ENCODE measurements at regions not wholly inside any gene's neighbourhood (a gene's known extent, or its start where the extent isn't known, plus 50 kb on each side); places are given as distances from the start of the nearest gene placed in this dataset.
"Not testable (repeated sequence)": the region's sequence is repeated elsewhere in the genome, so short reads cannot be mapped to it uniquely, and the experiment has no call there.

GRCh38 chr6:134821928-134822864 lies 127.7 kb downstream of the ALDH8A1 start:
- DNase-seq (ENCODE audit: low read depth), result no peak

DNA sequence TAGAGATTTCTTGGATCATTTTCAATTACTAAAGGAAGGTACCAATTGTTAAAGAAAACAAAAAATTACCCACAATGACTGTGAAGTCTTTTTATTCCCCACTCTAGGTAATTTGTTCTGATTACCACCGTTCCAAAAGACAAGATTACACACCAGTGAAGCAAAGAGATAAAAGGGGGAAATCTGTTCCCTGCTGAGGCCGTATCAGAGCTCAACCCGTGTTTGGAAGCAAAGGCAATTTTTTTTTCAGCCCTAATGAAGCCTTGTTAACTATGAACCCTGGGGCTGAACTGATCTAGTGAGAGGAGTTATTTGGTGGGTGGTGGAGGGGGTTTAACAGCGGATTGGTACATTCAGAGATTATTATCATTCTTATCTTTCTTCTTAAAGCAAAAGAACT lies 128.5 kb downstream of the ALDH8A1 start:
- no peak for DNase-seq (ENCODE audit: low read depth)

DNA sequence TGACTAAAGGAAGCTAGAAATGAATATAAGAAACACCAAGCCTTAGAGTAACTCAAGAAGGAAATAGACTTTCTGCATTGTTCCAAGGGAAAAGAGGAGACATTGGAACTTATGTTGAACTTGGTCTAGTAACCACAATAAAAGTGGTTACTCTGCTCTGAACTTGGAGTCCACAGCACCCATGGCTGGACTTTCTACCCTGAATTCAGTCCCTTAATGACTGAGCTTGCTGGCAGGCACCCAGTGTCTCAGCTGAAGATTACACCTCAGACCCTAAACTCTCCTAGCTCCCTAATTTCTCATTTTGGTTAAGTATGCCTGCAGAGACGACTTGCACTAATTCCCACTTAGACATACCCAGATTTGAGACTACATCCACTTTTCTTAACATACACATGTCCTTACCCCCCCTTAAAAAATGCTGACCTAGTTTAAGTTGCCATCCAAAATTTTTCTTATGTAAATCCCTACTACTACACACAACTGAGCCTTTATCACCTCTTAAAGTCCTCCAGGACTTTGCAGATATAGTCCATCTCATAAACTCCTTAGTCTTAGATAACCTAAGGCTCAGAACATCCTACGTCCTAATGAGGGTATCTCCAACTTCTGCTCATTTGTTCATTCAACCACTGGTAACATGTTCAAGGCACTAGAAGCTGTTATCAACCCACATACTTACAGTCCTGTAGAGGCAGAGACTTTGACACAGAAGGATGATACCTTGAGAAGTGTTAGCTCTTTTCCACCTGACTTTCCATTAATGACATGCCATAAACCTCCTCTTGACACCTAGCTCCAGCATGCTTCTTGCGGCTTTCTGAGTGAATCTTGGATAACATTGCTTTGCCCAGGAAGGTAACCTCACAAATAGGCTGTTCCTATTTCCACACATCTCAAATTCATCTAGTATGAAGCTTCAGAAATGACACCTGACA lies 129.8 kb downstream of the ALDH8A1 start:
- DNase-seq (ENCODE audit: low read depth), result no peak

GRCh38 chr6:134819236-134819635 lies 130.7 kb downstream of the ALDH8A1 start:
- DNase-seq (ENCODE audit: low read depth), result no peak

- no peak for DNase-seq (ENCODE audit: low read depth)
Measured at GRCh38 chr6:134817448-134817847, 132.5 kb downstream of the ALDH8A1 start.

DNA sequence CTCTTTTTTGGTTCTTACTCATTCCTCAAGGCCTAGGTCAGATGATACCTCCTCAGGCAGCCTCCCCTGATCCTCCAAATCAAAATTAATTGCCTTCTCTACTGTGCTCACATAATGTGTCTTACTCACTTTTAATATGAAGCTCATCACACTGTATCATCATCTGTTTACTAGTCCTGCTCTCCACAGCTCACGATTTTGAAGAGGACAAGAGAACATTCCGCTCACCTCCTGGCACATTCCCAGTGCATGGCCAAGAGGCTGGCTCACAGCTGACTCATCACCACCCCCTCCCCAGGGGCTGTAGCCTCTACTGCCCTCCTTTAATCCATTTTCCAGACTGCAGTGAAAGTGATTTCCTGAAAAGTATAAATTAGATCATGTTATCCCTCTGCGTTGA lies 133.1 kb downstream of the ALDH8A1 start:
- DNase-seq (ENCODE audit: low read depth), result no peak

GRCh38 chr6:134816300-134816699 lies 133.6 kb downstream of the ALDH8A1 start:
- DNase-seq (ENCODE audit: low read depth), result no peak

DNA sequence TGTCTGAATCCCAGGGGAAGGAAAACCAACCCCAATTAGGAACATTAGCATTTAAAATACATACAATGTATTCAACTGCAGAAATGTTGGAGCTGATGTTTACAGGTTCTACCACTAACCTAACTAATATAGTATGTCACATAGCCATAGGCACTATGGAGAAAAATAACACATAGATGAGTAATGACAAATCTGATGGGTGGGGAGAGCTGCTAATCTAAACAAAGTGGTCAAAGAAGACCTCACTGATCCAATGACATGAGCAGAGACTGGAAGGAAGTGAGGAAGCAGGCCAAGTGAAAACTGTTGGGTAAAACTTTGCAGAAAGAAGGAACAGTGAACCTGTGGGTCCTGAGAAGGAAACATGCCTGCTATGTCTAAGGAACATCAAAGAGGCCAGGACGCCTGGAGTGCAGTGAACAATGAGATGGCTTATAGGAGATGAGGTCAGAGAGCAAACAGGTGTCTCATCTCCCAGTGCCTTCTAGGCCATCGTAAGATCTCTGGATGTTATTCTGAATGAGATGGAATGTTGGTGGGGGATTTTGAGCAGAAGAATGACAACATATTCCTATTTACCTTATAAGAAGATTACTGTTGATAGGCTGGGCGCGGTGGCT lies 135.7 kb downstream of the ALDH8A1 start:
- DNase-seq (ENCODE audit: low read depth), result no peak

DNA sequence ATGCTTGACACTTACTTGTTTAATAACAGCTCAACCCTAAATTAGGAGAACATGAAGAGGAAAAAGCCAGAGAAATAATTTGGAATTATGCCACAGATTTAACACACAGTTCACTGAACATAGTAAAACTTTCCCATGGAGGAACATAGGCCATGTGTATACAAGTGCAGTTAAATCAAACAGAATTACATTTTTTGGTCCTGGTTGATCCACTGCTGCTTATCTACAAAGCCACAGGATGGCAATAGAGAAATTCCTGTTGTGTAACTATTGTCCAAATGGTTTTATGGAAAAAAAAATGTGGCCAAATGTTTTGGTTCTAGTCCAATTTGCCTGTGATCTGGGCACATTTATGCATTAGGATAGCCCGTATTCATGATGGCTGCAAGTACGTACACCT lies 136.8 kb downstream of the ALDH8A1 start:
- DNase-seq (ENCODE audit: low read depth), result no peak

- DNase-seq (ENCODE audit: low read depth), result no peak
Measured at GRCh38 chr6:134810402-134810801, 139.5 kb downstream of the ALDH8A1 start.

DNA sequence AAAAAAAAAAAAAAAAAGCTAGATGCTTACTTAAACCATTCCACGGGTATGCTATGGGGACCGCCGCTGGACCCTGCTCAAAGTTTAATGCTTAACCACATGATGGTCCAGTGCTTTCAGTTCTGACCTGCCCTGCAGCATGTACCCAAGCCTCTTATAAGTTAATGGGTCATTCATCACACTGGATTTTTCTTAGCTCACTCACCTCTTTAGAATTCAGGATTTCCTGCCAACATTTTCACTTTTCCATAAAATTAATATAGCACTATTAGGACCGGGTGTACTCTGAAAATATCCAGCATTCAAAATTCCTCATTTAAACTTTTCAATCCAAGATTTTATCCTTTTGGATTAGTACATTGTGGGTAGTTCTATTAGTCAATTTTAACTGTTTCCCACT lies 140.8 kb downstream of the ALDH8A1 start:
- no peak for DNase-seq (ENCODE audit: low read depth)

DNA sequence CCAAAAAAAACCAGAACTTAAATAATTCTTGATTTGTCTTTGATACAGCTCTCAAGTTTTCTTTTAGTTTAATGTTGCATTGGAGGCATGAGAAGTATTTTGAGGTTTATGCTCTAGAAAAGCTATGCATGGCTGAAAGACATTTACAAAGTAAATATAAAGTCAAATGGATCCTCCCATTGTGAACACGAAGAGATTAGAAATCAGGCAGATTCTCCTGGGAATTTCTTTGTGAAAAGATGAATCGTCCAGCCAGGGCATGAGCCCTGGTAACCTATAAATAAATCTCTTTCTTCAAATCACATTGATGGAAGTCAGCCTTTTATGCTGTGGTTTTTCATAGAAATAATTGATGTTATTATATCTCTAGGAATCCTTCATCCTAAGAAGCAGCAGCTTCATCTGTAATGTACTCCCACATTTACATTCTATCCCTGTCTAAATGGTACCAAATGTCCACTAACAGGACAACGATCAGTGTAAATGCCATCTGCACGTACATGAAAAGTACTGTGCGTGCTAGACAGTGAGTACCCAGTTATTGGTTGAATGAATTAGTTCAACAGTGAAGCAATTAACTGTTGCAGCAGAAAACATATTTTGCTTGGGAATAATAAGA lies 143.6 kb downstream of the ALDH8A1 start:
- DNase-seq (ENCODE audit: low read depth), result no peak

- no peak for DNase-seq (ENCODE audit: low read depth)
Measured at GRCh38 chr6:134805168-134805567, 144.7 kb downstream of the ALDH8A1 start.

DNA sequence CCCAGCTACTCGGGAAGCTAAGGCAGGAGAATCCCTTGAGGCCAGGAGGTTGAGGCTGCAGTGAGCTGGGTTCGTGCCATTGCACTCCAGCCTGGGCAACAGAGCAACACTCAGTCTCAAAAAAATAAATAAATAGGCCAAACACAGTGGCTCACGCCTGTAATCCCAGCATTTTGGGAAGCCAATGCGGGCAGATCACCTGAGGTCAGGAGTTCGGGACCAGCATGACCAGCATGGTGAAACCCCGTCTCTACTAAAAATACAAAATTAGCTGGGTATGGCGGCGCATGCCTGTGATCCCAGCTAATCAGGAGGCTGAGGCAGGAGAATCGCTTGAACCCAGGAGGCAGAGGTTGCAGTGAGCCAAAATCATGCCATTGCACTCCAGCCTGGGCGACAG lies 145.6 kb downstream of the ALDH8A1 start:
- DNase-seq (ENCODE audit: low read depth), result not testable (repeated sequence)

DNA sequence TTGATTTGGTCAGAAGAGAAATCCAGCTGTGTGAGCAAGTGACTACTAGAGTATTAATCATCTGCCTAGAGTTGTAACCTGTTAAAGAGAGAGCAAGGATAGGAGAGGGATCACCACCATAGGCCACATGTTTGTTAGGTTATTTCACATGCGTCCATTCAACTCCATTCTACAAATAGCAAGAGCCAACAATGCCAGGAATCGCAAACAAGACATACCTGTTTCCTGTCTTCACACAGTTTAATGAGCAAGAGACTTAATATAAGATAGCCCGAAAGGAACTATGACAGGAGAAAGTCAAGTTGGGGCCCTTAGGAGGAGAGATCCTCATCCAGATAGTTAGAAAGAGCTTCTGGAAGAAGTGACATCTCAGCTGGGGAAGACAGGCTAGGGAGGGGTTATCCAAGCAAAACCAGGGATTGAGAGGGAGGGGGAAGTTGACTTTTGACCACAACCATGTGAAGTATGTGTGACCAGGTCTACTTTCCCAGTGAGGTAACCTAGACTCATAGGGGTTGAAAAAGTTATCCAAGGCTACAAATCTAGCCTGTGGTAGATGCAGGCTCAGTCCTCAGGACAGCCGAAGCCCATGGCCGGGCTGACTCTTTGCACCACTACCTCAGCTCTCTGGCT lies 147.4 kb downstream of the ALDH8A1 start:
- DNase-seq (ENCODE audit: low read depth), result no peak

- DNase-seq (ENCODE audit: low read depth), result no peak
Measured at GRCh38 chr6:134797400-134798113, 152.3 kb downstream of the ALDH8A1 start.

- no peak for DNase-seq (ENCODE audit: low read depth)
Measured at GRCh38 chr6:134795691-134796090, 154.2 kb downstream of the ALDH8A1 start.

GRCh38 chr6:134795001-134795400 lies 154.9 kb downstream of the ALDH8A1 start:
- no peak for DNase-seq (ENCODE audit: low read depth)

- DNase-seq (ENCODE audit: low read depth), result not testable (repeated sequence)
Measured at GRCh38 chr6:134791243-134791843, 158.6 kb downstream of the ALDH8A1 start.

- DNase-seq (ENCODE audit: low read depth), result no peak
Measured at GRCh38 chr6:134787261-134787877, 162.5 kb downstream of the ALDH8A1 start.

All from activated T-helper 9 cell treated with anti-CD3 and anti-CD28 coated beads, Interleukin-2, amount 50 U/mL, for 16 hours (primary cell).